NCI-H1092 (cell line): ENCODE measurements at regions not wholly inside any gene's neighbourhood (a gene's known extent, or its start where the extent isn't known, plus 50 kb on each side); places are given as distances from the start of the nearest gene placed in this dataset.
"Not testable (repeated sequence)": the region's sequence is repeated elsewhere in the genome, so short reads cannot be mapped to it uniquely, and the experiment has no call there.

Experiments used
- DNase-seq: peaks from one replicate; lab custom pipeline; 2025; lab: John Stamatoyannopoulos, UW

GRCh38 chr22:48309836-48310235, 1517.8 kb downstream of the BRD1 start:
- DNase-seq = no peak

DNA sequence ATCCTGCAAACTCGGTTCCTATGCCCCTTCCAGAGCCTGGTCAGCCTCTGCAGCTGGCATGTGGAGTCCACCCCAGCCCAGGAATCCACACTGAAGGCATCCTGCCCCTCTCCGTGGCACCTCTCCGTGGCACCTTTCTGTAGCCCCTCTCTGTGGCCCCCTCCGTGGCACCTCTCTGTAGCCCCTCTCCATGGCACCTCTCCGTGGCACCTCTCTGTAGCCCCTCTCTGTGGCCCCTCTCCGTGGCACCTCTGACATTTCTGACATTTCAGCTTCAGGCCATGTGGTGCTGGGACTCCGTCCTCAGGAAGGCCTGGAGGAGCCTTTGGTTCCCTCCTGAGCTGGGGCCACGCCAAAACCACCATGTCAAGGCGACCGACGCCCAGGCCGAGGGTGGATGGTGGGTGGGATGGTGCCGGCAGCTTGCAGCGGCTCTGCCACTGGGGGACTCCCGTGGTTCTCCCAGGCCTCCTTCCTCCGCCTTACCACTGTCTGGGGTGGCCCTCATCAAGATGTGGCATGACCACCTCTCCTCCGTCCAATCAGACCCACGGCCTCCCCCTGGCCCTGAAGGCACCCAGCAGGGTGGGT, 1518.5 kb downstream of the BRD1 start:
- no peak for DNase-seq

GRCh38 chr22:48307931-48308330, 1519.7 kb downstream of the BRD1 start:
- DNase-seq = no peak

- DNase-seq = no peak
Observed at GRCh38 chr22:48306785-48307510, 1520.7 kb downstream of the BRD1 start.

DNA sequence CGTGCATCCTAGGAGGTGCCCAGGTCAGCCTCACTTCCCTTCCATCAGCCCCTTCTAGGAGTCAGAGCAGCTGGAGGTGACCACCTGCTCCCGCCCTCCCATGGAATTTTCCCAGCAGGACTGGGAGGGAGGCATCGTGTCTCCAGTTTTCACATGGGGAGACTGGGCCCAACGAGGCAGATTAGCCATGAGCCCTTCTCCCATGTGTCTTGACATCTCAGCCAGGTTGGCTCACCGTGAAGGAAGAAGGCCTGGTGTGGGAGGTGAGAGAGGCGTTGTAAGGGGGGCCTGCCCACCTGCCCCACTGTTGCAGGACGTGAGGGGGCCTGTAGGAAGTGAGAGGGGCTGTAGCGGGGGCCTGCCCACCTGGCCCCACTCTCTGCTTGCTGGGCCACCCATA, 1521.4 kb downstream of the BRD1 start:
- no peak for DNase-seq

GRCh38 chr22:48305726-48306235, 1521.9 kb downstream of the BRD1 start:
- DNase-seq = no peak

- no peak for DNase-seq
Observed at GRCh38 chr22:48303369-48303725, 1524.3 kb downstream of the BRD1 start.

DNA sequence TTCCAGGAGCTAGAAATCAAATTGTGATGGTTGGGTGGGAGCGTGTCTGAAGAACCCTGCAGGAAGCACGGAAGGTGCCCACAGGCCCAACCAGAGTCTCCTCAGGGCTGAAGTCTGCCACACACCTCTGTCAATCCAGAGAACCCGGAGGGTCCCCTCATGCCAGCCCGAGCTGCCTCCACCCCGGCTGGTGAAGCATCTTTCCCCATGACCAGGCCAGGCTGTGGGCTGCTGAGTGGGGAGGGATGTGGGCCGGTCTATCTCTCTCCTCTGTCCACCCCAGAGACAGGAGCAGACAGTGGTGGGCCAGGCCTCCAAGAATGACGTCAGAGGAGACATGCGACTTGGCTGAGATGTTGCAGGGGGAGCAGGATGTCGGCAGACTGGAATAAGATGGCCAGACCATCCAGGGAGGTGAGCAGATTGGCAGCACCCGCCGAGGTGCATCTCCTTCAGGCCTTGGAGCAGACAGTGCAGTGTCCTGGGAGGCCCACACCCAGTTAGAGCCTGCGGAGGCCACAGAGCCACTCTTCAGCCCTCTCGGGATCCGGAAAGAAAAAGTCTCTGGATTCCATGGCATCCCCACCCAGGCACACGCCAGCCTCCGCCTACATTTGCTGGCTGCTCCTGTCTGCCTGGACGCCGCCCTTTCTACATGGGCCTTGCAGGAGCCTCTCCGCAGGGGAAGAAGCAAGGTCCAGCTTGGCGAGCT, 1524.9 kb downstream of the BRD1 start:
- DNase-seq = no peak

- DNase-seq = no peak
Observed at GRCh38 chr22:48301908-48302307, 1525.8 kb downstream of the BRD1 start.

DNA sequence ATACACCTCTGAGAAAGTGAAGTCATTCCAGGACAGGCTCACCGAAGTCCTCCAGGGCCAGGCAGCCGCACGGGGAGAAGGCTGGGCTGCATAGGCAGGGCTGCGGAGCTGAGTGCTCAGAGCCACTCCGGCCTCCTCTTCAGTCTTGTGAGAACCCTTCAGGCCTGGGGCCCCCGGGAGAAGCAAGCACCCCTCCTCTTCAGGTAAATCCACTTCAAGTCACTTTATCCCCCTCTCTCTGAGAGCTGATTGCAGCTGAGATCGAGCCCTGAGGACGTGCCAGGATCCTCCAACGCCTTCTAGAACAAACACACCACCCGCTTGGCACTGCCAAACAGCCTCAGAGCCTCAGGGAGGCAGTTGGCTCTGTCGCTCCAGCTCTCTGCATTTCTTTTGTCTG, 1526.3 kb downstream of the BRD1 start:
- no peak for DNase-seq

DNA sequence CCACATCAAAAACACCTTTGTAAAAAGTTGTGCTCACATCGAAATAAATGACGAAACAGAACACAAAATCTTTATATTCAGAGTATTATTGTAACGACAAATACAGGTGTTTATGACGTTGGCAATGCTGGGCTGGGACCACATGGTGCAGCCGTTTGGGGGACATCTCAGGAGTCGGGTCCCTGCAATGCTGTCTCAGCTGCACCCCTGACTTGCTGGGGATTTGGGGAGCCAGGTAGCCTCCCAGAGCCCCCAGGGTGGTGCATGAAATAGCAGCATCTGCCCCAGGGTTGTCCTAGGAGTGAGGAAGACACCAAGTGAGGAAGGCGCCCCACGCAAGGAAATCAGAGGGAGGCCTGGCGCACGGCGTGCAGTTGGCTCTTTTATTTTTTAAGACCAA, 1526.8 kb downstream of the BRD1 start:
- DNase-seq = no peak

DNA sequence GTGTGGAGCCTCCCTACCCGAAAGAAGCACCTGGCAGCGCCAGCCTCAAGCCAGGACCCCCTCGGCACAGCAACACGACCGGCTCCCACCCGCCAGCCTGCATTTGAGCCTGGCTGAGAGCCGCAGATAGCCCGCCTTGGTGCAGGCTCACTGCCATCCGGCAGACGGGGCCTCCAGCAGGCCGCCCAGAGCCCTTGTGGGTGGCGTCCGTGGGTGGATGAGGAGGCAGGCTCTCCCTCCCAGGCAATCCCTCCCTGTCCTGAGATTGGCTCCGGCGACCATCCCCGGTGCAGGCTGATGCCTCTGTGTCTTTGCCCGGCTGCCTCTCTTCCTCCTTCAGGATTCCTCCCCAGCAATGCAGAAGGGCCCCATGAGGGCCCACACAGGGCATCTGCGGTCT, 1527.9 kb downstream of the BRD1 start:
- DNase-seq = no peak

DNA sequence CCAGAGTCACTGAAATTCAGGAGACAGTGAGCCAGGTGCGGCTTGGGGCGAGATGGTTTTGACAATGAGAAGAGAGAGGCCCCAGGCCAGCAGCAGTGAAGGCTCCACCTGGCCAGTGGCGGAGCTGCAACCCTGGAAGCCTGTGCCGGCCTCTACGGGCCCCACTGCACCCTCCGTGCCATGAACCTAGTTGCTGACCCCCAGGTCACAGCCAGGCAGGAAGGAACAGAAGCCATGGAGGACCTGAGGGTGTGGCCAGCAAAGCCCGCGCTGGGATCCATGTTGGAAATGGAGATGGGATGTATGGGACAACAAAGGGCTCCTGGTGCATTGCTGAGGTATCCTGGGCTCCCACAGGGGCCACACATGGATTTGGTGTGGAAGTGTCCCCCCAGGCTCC, 1528.5 kb downstream of the BRD1 start:
- DNase-seq = no peak

GRCh38 chr22:48297296-48297695, 1530.4 kb downstream of the BRD1 start:
- no peak for DNase-seq

GRCh38 chr22:48289954-48290353, 1527.5 kb downstream of the TBC1D22A start:
- DNase-seq = not testable (repeated sequence)

GRCh38 chr22:48288376-48288940, 1526.0 kb downstream of the TBC1D22A start:
- DNase-seq = no peak

- no peak for DNase-seq
Observed at GRCh38 chr22:48287031-48287430, 1524.6 kb downstream of the TBC1D22A start.

GRCh38 chr22:48284671-48285070, 1522.2 kb downstream of the TBC1D22A start:
- DNase-seq = no peak

DNA sequence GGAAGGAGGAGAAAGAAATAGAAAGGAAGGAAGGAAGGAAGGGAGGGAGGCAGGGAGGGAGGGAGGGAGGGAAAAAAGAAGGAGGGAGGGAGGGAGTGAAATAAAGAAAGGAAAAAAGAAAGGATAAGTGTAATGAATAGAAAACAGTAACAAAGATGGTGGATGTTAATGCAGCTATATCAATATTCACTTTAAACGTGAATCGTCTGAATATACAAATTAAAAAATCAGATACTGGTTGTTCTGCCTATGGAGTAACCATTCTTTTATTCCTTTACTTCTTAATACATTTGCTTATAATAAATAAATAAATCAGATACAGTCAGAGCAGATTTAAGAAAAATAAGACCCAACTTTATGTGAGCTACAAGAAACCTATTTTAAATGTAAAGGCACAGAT, 1520.4 kb downstream of the TBC1D22A start:
- DNase-seq = no peak

DNA sequence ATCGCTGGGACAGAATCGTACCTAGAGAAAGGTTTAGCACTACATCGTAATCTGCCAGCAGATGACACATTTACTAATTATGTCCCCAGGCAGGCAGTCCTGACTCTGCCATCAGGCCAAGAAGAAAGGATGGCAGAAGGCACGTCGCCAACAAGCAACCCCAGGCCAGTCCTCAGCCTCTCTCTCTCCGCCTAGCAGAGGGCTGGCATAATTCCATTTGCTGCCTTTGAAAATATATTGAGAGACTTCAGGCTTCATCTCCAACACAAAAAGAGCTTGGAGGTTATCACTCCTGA, 1517.0 kb downstream of the TBC1D22A start:
- no peak for DNase-seq

DNA sequence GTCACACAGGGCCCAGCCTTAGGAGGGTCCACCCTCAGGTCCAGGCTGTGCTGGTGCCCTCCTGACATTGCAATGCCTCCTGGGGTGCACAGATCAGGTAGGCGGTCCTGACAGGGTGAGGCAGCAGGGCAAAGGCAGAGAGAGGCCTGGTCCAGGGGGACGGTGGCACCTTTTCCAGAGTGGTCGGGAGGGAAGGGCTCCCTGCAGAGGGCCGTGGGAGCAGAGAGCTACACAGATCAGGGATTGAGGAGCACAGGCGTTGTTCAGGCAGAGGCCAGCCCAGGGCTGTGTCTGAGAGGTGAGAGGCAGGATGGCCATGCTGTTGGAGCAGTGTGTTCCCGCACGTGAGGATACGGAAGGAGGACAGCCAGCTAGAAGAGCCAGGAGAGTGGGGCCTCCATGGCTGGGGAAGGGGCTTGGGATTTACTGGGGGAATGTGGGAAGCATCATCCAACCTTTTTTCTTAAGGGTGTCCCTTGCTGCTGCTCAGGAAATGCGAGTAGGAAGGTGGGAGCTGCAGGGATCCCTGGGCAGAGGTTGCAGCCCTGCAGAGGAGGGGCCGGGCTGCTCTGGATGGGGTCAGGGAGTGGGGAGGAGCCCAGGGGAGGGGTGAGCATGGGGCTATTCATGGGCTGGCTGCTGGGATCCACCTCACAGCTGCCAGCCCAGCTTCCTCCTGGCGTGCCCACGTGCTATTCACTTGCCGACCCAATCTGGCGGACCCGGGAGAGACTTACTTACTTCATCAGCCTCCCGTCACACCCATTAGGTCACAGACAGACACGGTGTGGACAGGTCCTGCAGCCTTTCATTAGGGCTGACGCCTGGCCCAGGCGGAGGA, 1516.4 kb downstream of the TBC1D22A start:
- DNase-seq = no peak
